ENCODE measurements at regions not wholly inside any gene's neighbourhood (a gene's known extent, or its start where the extent isn't known, plus 50 kb on each side); places are given as distances from the start of the nearest gene placed in this dataset.

GRCh38 chr2:59627599-59627998, 925.9 kb downstream of the BCL11A start:
- Mint-ChIP-seq H3K4me3 (no peak overlapping the region), H3K9me3 (peaks cover 2% of the 10 kb centered on the region)
- H3K4me3 ChIP-seq (ENCODE audit: low read length): no peak overlapping the region

GRCh38 chr2:59622599-59623308, 930.7 kb downstream of the BCL11A start:
- H3K9ac ChIP-seq (ENCODE audit: extremely low read depth, low read length, poor library complexity, severe bottlenecking): no peak overlapping the region
- no peak overlapping the region for H3K4me3 ChIP-seq (ENCODE audit: low read length)
- no peaks in the 10 kb centered on the region for H3K4me1 ChIP-seq (ENCODE audit: control insufficient read depth, insufficient read depth, low read length)
- TF ChIP-seq CTCF (conservative IDR thresholded peaks at IDR 0.05): no peak
- no peak overlapping the region for H3K4me3 Mint-ChIP-seq
- no peak overlapping the region for H3K27ac Mint-ChIP-seq
- no peaks in the 10 kb centered on the region for H3K36me3 ChIP-seq (ENCODE audit: control insufficient read depth, insufficient read depth, low read length)
- no peak for DNase-seq
- H3K9me3 Mint-ChIP-seq: peaks cover 6% of the 10 kb centered on the region
- H3K9me3 ChIP-seq (ENCODE audit: control insufficient read depth, low read length): peaks cover 2% of the 10 kb centered on the region
- no peaks in the 10 kb centered on the region for H3K27me3 Mint-ChIP-seq (ENCODE audit: insufficient read depth)
- H3K4me1 Mint-ChIP-seq: peaks cover 3% of the 10 kb centered on the region
- no peaks in the 10 kb centered on the region for H3K36me3 Mint-ChIP-seq (ENCODE audit: low read depth)
- no peak overlapping the region for H3K27ac ChIP-seq (ENCODE audit: low read depth, low read length)
- H3K27me3 ChIP-seq (ENCODE audit: control insufficient read depth, insufficient read depth, low read length, poor library complexity, severe bottlenecking): no peaks in the 10 kb centered on the region

More at GRCh38 chr2:59627599-59627998, 925.9 kb downstream of the BCL11A start:
- DNase-seq: no peak
- Histone ChIP-seq H3K9ac (ENCODE audit: extremely low read depth, low read length, poor library complexity, severe bottlenecking) (no peak overlapping the region), H3K27me3 (ENCODE audit: control insufficient read depth, insufficient read depth, low read length, poor library complexity, severe bottlenecking) (no peaks in the 10 kb centered on the region), H3K27ac (ENCODE audit: low read depth, low read length) (no peak overlapping the region), H3K9me3 (ENCODE audit: control insufficient read depth, low read length) (no peaks in the 10 kb centered on the region), H3K4me1 (ENCODE audit: control insufficient read depth, insufficient read depth, low read length) (no peaks in the 10 kb centered on the region), H3K36me3 (ENCODE audit: control insufficient read depth, insufficient read depth, low read length) (no peaks in the 10 kb centered on the region)
- Mint-ChIP-seq H3K4me1 (peaks cover 3% of the 10 kb centered on the region), H3K27ac (no peak overlapping the region), H3K36me3 (ENCODE audit: low read depth) (no peaks in the 10 kb centered on the region), H3K27me3 (ENCODE audit: insufficient read depth) (no peaks in the 10 kb centered on the region)
- 94 to 100% methylated on average over 1 of the region's 1 CpG for WGBS, 2 experiments (ENCODE audit: insufficient coverage in 1 of 2, insufficient read length in 1 of 2)
- no peak for TF ChIP-seq CTCF (conservative IDR thresholded peaks at IDR 0.05)

- WGBS, 2 experiments (ENCODE audit: insufficient coverage in 1 of 2, insufficient read length in 1 of 2): 86 to 90% methylated on average over 1 of the region's 1 CpG
- Histone ChIP-seq H3K4me3 (ENCODE audit: low read length) (no peak overlapping the region), H3K27ac (ENCODE audit: low read depth, low read length) (no peak overlapping the region), H3K9me3 (ENCODE audit: control insufficient read depth, low read length) (peaks cover 21% of the 10 kb centered on the region), H3K9ac (ENCODE audit: extremely low read depth, low read length, poor library complexity, severe bottlenecking) (no peak overlapping the region), H3K27me3 (ENCODE audit: control insufficient read depth, insufficient read depth, low read length, poor library complexity, severe bottlenecking) (no peaks in the 10 kb centered on the region), H3K4me1 (ENCODE audit: control insufficient read depth, insufficient read depth, low read length) (no peaks in the 10 kb centered on the region), H3K36me3 (ENCODE audit: control insufficient read depth, insufficient read depth, low read length) (no peaks in the 10 kb centered on the region)
- Mint-ChIP-seq H3K27ac (no peak overlapping the region), H3K36me3 (ENCODE audit: low read depth) (peaks cover 3% of the 10 kb centered on the region), H3K4me1 (no peaks in the 10 kb centered on the region), H3K27me3 (ENCODE audit: insufficient read depth) (no peaks in the 10 kb centered on the region), H3K4me3 (no peak overlapping the region), H3K9me3 (peaks cover 29% of the 10 kb centered on the region)
- no peak for TF ChIP-seq CTCF (conservative IDR thresholded peaks at IDR 0.05)
- no peak for DNase-seq
Measured at GRCh38 chr2:59604123-59604522, 949.3 kb downstream of the BCL11A start.

Data from endodermal cell (in vitro differentiated cells).